Esophagus muscularis mucosa (tissue), 4 donors: ENCODE measurements at regions not wholly inside any gene's neighbourhood (a gene's known extent, or its start where the extent isn't known, plus 50 kb on each side); places are given as distances from the start of the nearest gene placed in this dataset.

Experiments
- DNase-seq: peaks from one replicate; pipeline ENCODE4 v3.0.0-alpha.2; 2017; ENCODE audit errors: extremely low spot score
- H3K27ac ChIP-seq, 4 donors: fragments of 200-600 bp; sonication (generic); replicated peaks in 1 of 4; 1 replicate in 3 of 4; 2 replicates in 1 of 4; pipeline ENCODE4 v1.5.1; 2016 to 2019; ENCODE audit warnings: mild to moderate bottlenecking in 1 of 4
- H3K27me3 ChIP-seq, 4 donors: fragments of 200-600 bp; sonication (generic); one replicate each; pipeline versions ENCODE4 v1.5.1 to v1.6.0; 2016 to 2019
- H3K36me3 ChIP-seq, 4 donors: fragments of 200-600 bp; sonication (generic); one replicate each; pipeline ENCODE4 v1.5.1; 2016 to 2019
- H3K4me1 ChIP-seq, 4 donors: fragments of 200-600 bp; sonication (generic); one replicate each; pipeline ENCODE4 v1.5.1; 2016 to 2019
- H3K4me3 ChIP-seq, 4 donors: fragments of 200-600 bp; sonication (generic); 1 replicate in 2 of 4; 2 replicates in 2 of 4; pipeline ENCODE4 v1.5.1; 2016 to 2019; ENCODE audit warnings: mild to moderate bottlenecking in 4 of 4, moderate library complexity in 1 of 4
- H3K9me3 ChIP-seq, 4 donors: fragments of 200-600 bp; sonication (generic); 1 replicate in 3 of 4; 2 replicates in 1 of 4; pipeline ENCODE4 v1.5.1; 2016 to 2019
- CTCF ChIP-seq, 3 experiments: fragments of 200-600 bp in 2 of 3; fragments of 450-650 bp in 1 of 3; sonication (generic) in 2 of 3; IDR thresholded peaks; one replicate each; pipeline ENCODE4 v1.5.1; 2017 to 2019; ENCODE audit warnings: antibody characterized with exemption in 3 of 3, mild to moderate bottlenecking in 2 of 3, moderate library complexity in 1 of 3
- EP300 ChIP-seq: sonication (generic); formaldehyde crosslinking; IDR thresholded peaks from one replicate; pipeline ENCODE4 v1.6.1; 2017; ENCODE audit warnings: antibody characterized with exemption
- POLR2A ChIP-seq: fragments of 450-650 bp; IDR thresholded peaks from one replicate; pipeline ENCODE4 v1.6.1; 2017; ENCODE audit warnings: antibody characterized with exemption, moderate library complexity, mild to moderate bottlenecking, low read depth
- POLR2AphosphoS5 ChIP-seq, 2 donors: sonication (generic); formaldehyde crosslinking; IDR thresholded peaks; one replicate each; pipeline ENCODE4 v1.6.1; 2017; ENCODE audit warnings: antibody characterized with exemption in 2 of 2
- WGBS: methylation state at CpG from one replicate; pipeline ENCODE4 v1.1.5; 2018; 5-methylcytosine and 5-hydroxymethylcytosine counted together
- intact Hi-C: fragments of 100-400 bp; cut with DNase I; formaldehyde crosslinking; loops from one replicate; pipeline ENCODE4 v1.15.1; 2023

DNA sequence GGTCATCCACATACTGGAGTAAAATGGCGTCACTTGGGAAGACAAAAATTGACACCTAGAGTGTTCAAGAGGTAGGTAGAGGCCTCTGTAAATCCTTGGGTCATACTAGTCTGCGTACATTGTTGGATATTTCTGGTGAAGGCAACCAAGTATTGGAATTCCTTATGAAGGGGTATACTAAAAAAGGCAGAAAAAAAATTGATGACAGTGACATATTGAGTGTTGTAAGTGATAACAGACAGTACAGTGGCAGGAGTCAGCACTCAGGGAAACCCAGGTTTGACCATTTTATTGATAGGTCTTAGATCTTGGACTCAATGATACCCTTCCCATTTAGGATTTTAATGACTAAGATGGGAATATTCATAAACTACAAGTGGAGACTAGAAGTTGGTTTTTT is 359.1 kb upstream of the VSTM2A start:
- no peak for TF ChIP-seq CTCF (IDR thresholded peaks at IDR 0.05)
- no peak for TF ChIP-seq POLR2AphosphoS5 (IDR thresholded peaks at IDR 0.05)
- TF ChIP-seq EP300 = no peak
- no peak for TF ChIP-seq POLR2A
- 50% methylated on average over 2 of the region's 2 CpGs for WGBS
- Histone ChIP-seq H3K9me3 (no peaks in the 10 kb centered on the region), H3K4me1 (no peaks in the 10 kb centered on the region), H3K27me3 (no peaks in the 10 kb centered on the region), H3K4me3 (no peak overlapping the region), H3K36me3 (no peaks in the 10 kb centered on the region), H3K27ac (no peak overlapping the region)
- DNase-seq = no peak
- intact Hi-C loops = no loop called here

DNA sequence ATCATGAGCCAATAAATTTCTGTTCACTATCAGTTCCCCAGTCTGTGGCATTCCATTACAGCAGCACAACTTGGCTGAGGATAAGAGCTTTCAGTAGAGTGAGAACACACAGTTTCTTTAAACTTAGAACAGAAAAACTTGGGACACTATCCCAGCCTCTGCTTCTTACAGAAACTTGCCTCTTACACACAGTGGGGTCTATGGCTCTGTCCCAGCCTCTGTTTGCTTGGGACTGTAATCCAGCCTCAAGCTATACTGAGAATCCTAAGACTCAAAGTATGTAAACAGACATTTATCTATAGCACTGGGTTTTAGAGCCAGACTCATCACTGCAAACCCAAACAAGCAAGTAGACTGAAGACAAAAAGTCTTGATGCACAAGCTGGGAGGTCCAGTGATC is 355.8 kb upstream of the VSTM2A start:
- intact Hi-C loops = no loop called here
- no peak for DNase-seq
- Histone ChIP-seq H3K4me1 (no peaks in the 10 kb centered on the region), H3K4me3 (no peak overlapping the region), H3K27ac (no peak overlapping the region), H3K27me3 (no peaks in the 10 kb centered on the region), H3K9me3 (no peaks in the 10 kb centered on the region), H3K36me3 (no peaks in the 10 kb centered on the region)
- TF ChIP-seq EP300 (no peak), POLR2A (no peak), CTCF (IDR thresholded peaks at IDR 0.05) (no peak), POLR2AphosphoS5 (IDR thresholded peaks at IDR 0.05) (no peak)

DNA sequence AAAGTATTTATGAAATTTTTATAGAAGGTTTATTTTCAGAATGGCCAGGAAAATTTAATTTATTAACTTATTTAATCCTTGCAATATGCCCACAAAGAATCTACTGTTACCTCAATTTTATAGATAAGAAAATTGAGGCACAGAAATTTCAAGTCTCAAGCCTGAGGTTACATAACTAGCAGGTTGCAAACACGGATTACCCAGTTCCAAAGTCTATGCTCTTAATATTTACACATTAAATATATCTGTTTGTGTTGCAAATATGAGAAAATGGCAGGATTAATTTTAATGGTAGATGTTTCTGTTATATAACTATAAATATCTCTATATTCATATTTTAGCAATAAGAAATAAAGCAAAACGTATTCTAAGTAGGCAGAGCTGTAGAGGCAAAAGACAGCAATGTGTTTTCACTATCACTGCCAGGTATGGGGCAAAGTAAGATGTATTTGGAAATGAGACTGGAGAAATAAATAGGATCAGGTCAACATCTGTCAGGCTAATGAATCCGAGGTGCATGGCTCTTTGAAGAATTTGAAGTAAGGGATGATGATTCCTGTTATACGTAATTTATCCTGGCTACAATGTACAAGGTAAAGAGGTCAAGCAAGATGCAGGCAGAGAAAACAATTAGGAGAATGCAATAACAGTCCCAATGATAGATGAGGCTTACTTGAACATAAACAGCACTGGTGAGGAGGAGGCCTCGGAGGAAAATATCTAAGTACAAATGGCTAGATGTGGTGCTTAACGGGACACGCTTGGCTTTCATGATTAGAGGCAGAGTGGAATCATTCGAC is 354.1 kb upstream of the VSTM2A start:
- no peaks in the 10 kb centered on the region for H3K27me3 ChIP-seq
- no peaks in the 10 kb centered on the region for H3K4me1 ChIP-seq
- H3K27ac ChIP-seq = no peak overlapping the region
- intact Hi-C loops = no loop called here
- WGBS = 44% methylated on average over 8 of the region's 8 CpGs
- H3K4me3 ChIP-seq = no peak overlapping the region
- TF ChIP-seq CTCF (IDR thresholded peaks at IDR 0.05) (no peak), POLR2A (no peak), EP300 (no peak), POLR2AphosphoS5 (IDR thresholded peaks at IDR 0.05) (no peak)
- DNase-seq = no peak
- H3K9me3 ChIP-seq = no peaks in the 10 kb centered on the region
- no peaks in the 10 kb centered on the region for H3K36me3 ChIP-seq

GRCh38 chr7:54188843-54189242 is 353.3 kb upstream of the VSTM2A start:
- H3K4me3 ChIP-seq = no peak overlapping the region
- H3K4me1 ChIP-seq = no peaks in the 10 kb centered on the region
- WGBS = 60% methylated on average over 2 of the region's 2 CpGs
- DNase-seq = no peak
- H3K9me3 ChIP-seq = no peaks in the 10 kb centered on the region
- no peaks in the 10 kb centered on the region for H3K27me3 ChIP-seq
- no peak overlapping the region for H3K27ac ChIP-seq
- H3K36me3 ChIP-seq = no peaks in the 10 kb centered on the region
- TF ChIP-seq CTCF (IDR thresholded peaks at IDR 0.05) (no peak), POLR2A (no peak), POLR2AphosphoS5 (IDR thresholded peaks at IDR 0.05) (no peak), EP300 (no peak)
- intact Hi-C loops = no loop called here

DNA sequence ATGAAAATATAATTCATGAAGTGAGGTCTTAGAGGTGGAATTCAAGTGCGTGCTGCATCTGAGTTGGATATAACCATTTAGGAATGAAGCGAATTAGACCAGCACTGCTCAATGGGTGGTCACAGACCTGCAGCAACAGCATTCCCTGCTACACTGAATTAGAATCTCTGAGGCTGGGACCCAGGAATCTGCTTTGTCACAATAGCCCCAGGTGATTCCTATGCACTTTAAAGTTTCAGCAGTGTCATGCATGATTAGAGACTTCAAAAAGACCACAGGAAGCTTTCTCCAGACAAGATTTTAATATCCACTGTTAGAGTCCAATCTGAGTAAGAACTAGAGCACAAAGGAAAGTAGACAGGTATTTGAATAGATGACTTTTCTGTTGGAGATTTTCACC is 352.8 kb upstream of the VSTM2A start:
- Histone ChIP-seq H3K4me1 (no peaks in the 10 kb centered on the region), H3K4me3 (no peak overlapping the region), H3K36me3 (no peaks in the 10 kb centered on the region), H3K27ac (no peak overlapping the region), H3K9me3 (no peaks in the 10 kb centered on the region), H3K27me3 (no peaks in the 10 kb centered on the region)
- no peak for TF ChIP-seq POLR2AphosphoS5 (IDR thresholded peaks at IDR 0.05)
- TF ChIP-seq EP300 = no peak
- TF ChIP-seq POLR2A = no peak
- TF ChIP-seq CTCF (IDR thresholded peaks at IDR 0.05) = no peak
- intact Hi-C loops = no loop called here
- 66% methylated on average over 2 of the region's 2 CpGs for WGBS
- no peak for DNase-seq
